ENCODE measurements at regions not wholly inside any gene's neighbourhood (a gene's known extent, or its start where the extent isn't known, plus 50 kb on each side); places are given as distances from the start of the nearest gene placed in this dataset.

DNA sequence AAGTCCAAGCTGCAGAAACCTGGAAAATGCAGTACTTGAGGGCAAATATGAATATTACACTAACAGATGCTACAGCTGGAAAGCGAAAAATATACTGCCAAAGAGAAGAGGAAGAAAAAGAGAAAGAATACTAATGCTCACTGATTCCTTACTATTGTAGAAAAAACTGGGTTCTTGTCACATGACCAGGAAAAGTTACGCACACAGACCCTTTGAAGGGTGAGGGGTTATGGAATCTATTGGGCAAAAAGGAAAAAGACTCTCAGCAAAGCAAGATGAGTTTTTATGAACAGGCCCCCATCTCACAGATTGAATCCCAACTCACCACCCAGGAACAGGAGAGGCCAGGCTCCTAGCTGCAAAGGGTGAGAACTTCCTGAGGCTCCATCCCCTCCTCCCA lies 228.1 kb upstream of the KLF14 start:
- no peaks in the 10 kb centered on the region for H3K36me3 ChIP-seq (ENCODE audit: control insufficient read depth in 1 of 2, insufficient read depth in 2 of 2, low read length in 2 of 2)
- no peak overlapping the region for H3K4me2 ChIP-seq (ENCODE audit: low read length)
- no peak overlapping the region for H2AFZ ChIP-seq (ENCODE audit: insufficient read depth, low read length, poor library complexity)
- H3K27ac ChIP-seq (ENCODE audit: low read depth, low read length), result no peak overlapping the region
- H3K79me2 ChIP-seq (ENCODE audit: control insufficient read depth, insufficient read depth, low read length, poor library complexity), result no peaks in the 10 kb centered on the region
- H3K79me1 ChIP-seq (ENCODE audit: low read length), result no peaks in the 10 kb centered on the region
- no peak overlapping the region for H3K18ac ChIP-seq (ENCODE audit: low read length)
- H2BK5ac ChIP-seq (ENCODE audit: low read depth, low read length, poor library complexity), result no peak overlapping the region
- no peak overlapping the region for H2AK5ac ChIP-seq (ENCODE audit: low read length)
- no peaks in the 10 kb centered on the region for H3K4me1 ChIP-seq (ENCODE audit: control insufficient read depth in 1 of 2, insufficient read depth in 2 of 2, low read length in 2 of 2)
- H3K9ac ChIP-seq (ENCODE audit: low read length), result no peak overlapping the region
- H3K27me3 ChIP-seq (ENCODE audit: insufficient read depth, low read length), result no peaks in the 10 kb centered on the region
- H4K12ac ChIP-seq (ENCODE audit: low read depth, low read length), result no peak overlapping the region
- H2BK12ac ChIP-seq (ENCODE audit: low read length), result no peak overlapping the region
- H4K8ac ChIP-seq (ENCODE audit: low read depth, low read length), result no peak overlapping the region
- H3K4ac ChIP-seq (ENCODE audit: low read depth, low read length), result no peak overlapping the region
- no CpG with 5 or more reads among the region's 2 CpGs for WGBS (ENCODE audit: extremely low coverage, insufficient coverage, insufficient read length)
- H4K91ac ChIP-seq (ENCODE audit: low read depth, low read length), result no peak overlapping the region
- H3K9me3 ChIP-seq (ENCODE audit: insufficient read depth, low read depth, low read length), result no peaks in the 10 kb centered on the region
- no peak overlapping the region for H2BK120ac ChIP-seq (ENCODE audit: insufficient read depth, low read length, poor library complexity)
- no peak for DNase-seq
- no peak overlapping the region for H3K23ac ChIP-seq (ENCODE audit: low read length)
- no peak overlapping the region for H3K14ac ChIP-seq (ENCODE audit: low read length)
- H3K4me3 ChIP-seq (ENCODE audit: low read depth, low read length), result no peak overlapping the region

DNA sequence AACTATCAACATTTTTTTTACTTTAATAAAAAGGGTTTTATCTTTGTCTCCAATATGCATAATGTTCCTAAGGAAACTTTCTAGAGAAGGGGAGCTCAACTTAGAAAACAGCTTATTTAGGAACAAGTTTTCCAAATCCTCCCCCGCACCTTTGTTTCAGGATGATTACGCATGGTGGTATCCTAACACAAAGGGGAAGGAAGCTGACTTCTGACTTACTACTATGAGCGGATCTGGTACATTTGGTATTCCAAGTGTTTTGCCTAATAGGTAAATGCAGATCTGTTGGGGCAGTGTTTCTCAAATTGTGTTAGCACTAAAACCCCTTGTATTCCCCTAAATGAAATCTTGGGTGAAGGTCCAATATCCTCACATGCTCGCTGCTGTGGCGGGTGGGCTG lies 229.3 kb upstream of the KLF14 start:
- no peak for DNase-seq
- no peak overlapping the region for H2AK5ac ChIP-seq (ENCODE audit: low read length)
- WGBS (ENCODE audit: extremely low coverage, insufficient coverage, insufficient read length), result no CpG with 5 or more reads among the region's 5 CpGs

DNA sequence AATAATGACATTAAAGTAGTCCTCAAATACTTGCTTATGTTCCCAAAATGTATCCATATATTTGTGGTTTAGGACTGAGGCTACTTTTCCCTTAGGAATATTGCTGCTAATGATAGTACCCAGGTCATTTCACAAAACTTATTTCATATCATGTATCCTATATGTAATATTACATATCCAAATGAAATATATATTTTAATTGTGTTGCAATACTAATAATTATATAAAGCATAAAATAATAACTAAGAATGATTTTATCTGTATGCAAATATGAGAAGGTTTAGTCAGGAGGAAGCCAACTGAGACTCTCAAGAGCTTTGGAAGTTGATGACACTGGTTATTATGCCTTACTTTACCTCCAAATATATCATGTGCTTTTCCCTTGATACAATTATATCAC lies 231.5 kb upstream of the KLF14 start:
- no peak overlapping the region for H3K27ac ChIP-seq (ENCODE audit: low read depth, low read length)
- H3K4me1 ChIP-seq (ENCODE audit: control insufficient read depth in 1 of 2, insufficient read depth in 2 of 2, low read length in 2 of 2), result no peaks in the 10 kb centered on the region
- no peak overlapping the region for H3K4me2 ChIP-seq (ENCODE audit: low read length)
- no peak overlapping the region for H3K14ac ChIP-seq (ENCODE audit: low read length)
- H2BK12ac ChIP-seq (ENCODE audit: low read length), result no peak overlapping the region
- H3K79me2 ChIP-seq (ENCODE audit: control insufficient read depth, insufficient read depth, low read length, poor library complexity), result no peaks in the 10 kb centered on the region
- DNase-seq, result no peak
- no peak overlapping the region for H2BK5ac ChIP-seq (ENCODE audit: low read depth, low read length, poor library complexity)
- no peaks in the 10 kb centered on the region for H3K9me3 ChIP-seq (ENCODE audit: insufficient read depth, low read depth, low read length)
- no peak overlapping the region for H3K4ac ChIP-seq (ENCODE audit: low read depth, low read length)
- no peaks in the 10 kb centered on the region for H3K27me3 ChIP-seq (ENCODE audit: insufficient read depth, low read length)
- no peak overlapping the region for H4K8ac ChIP-seq (ENCODE audit: low read depth, low read length)
- no peak overlapping the region for H2BK120ac ChIP-seq (ENCODE audit: insufficient read depth, low read length, poor library complexity)
- no peak overlapping the region for H4K12ac ChIP-seq (ENCODE audit: low read depth, low read length)
- H3K4me3 ChIP-seq (ENCODE audit: low read depth, low read length), result no peak overlapping the region
- H3K36me3 ChIP-seq (ENCODE audit: control insufficient read depth in 1 of 2, insufficient read depth in 2 of 2, low read length in 2 of 2), result no peaks in the 10 kb centered on the region
- H3K9ac ChIP-seq (ENCODE audit: low read length), result no peak overlapping the region
- H3K79me1 ChIP-seq (ENCODE audit: low read length), result no peaks in the 10 kb centered on the region
- H2AK5ac ChIP-seq (ENCODE audit: low read length), result no peak overlapping the region
- H3K18ac ChIP-seq (ENCODE audit: low read length), result no peak overlapping the region
- no peak overlapping the region for H3K23ac ChIP-seq (ENCODE audit: low read length)
- H2AFZ ChIP-seq (ENCODE audit: insufficient read depth, low read length, poor library complexity), result no peak overlapping the region
- no peak overlapping the region for H4K91ac ChIP-seq (ENCODE audit: low read depth, low read length)

More for the DNA sequence above, 229.3 kb upstream of the KLF14 start:
- H3K27me3 ChIP-seq (ENCODE audit: insufficient read depth, low read length), result no peaks in the 10 kb centered on the region
- no peak overlapping the region for H4K12ac ChIP-seq (ENCODE audit: low read depth, low read length)
- H4K8ac ChIP-seq (ENCODE audit: low read depth, low read length), result no peak overlapping the region
- H3K9ac ChIP-seq (ENCODE audit: low read length), result no peak overlapping the region
- no peak overlapping the region for H2BK12ac ChIP-seq (ENCODE audit: low read length)
- H3K36me3 ChIP-seq (ENCODE audit: control insufficient read depth in 1 of 2, insufficient read depth in 2 of 2, low read length in 2 of 2), result no peaks in the 10 kb centered on the region
- H3K79me1 ChIP-seq (ENCODE audit: low read length), result no peaks in the 10 kb centered on the region
- H3K18ac ChIP-seq (ENCODE audit: low read length), result no peak overlapping the region
- H3K4me1 ChIP-seq (ENCODE audit: control insufficient read depth in 1 of 2, insufficient read depth in 2 of 2, low read length in 2 of 2), result no peaks in the 10 kb centered on the region
- H3K23ac ChIP-seq (ENCODE audit: low read length), result no peak overlapping the region
- H3K4ac ChIP-seq (ENCODE audit: low read depth, low read length), result no peak overlapping the region
- no peak overlapping the region for H2BK5ac ChIP-seq (ENCODE audit: low read depth, low read length, poor library complexity)
- no peak overlapping the region for H3K27ac ChIP-seq (ENCODE audit: low read depth, low read length)
- H3K4me3 ChIP-seq (ENCODE audit: low read depth, low read length), result no peak overlapping the region
- no peak overlapping the region for H3K14ac ChIP-seq (ENCODE audit: low read length)
- no peaks in the 10 kb centered on the region for H3K9me3 ChIP-seq (ENCODE audit: insufficient read depth, low read depth, low read length)
- H4K91ac ChIP-seq (ENCODE audit: low read depth, low read length), result no peak overlapping the region
- H3K4me2 ChIP-seq (ENCODE audit: low read length), result no peak overlapping the region
- H2AFZ ChIP-seq (ENCODE audit: insufficient read depth, low read length, poor library complexity), result no peak overlapping the region
- no peaks in the 10 kb centered on the region for H3K79me2 ChIP-seq (ENCODE audit: control insufficient read depth, insufficient read depth, low read length, poor library complexity)
- no peak overlapping the region for H2BK120ac ChIP-seq (ENCODE audit: insufficient read depth, low read length, poor library complexity)

- no CpG with 5 or more reads among the region's 5 CpGs for WGBS (ENCODE audit: extremely low coverage, insufficient coverage, insufficient read length)
Measured at GRCh38 chr7:130966246-130967009, 232.4 kb upstream of the KLF14 start.

More at GRCh38 chr7:130966246-130967009, 232.4 kb upstream of the KLF14 start:
- Histone ChIP-seq H3K4me1 (ENCODE audit: control insufficient read depth in 1 of 2, insufficient read depth in 2 of 2, low read length in 2 of 2) (no peaks in the 10 kb centered on the region), H3K36me3 (ENCODE audit: control insufficient read depth in 1 of 2, insufficient read depth in 2 of 2, low read length in 2 of 2) (no peaks in the 10 kb centered on the region), H3K9me3 (ENCODE audit: insufficient read depth, low read depth, low read length) (no peaks in the 10 kb centered on the region), H3K18ac (ENCODE audit: low read length) (no peak overlapping the region), H3K9ac (ENCODE audit: low read length) (no peak overlapping the region), H3K27ac (ENCODE audit: low read depth, low read length) (no peak overlapping the region), H3K4ac (ENCODE audit: low read depth, low read length) (no peak overlapping the region), H3K4me2 (ENCODE audit: low read length) (no peak overlapping the region), H3K79me2 (ENCODE audit: control insufficient read depth, insufficient read depth, low read length, poor library complexity) (no peaks in the 10 kb centered on the region), H4K12ac (ENCODE audit: low read depth, low read length) (no peak overlapping the region), H2BK5ac (ENCODE audit: low read depth, low read length, poor library complexity) (no peak overlapping the region), H3K14ac (ENCODE audit: low read length) (no peak overlapping the region), H2AFZ (ENCODE audit: insufficient read depth, low read length, poor library complexity) (no peak overlapping the region), H2AK5ac (ENCODE audit: low read length) (no peak overlapping the region), H2BK12ac (ENCODE audit: low read length) (no peak overlapping the region), H2BK120ac (ENCODE audit: insufficient read depth, low read length, poor library complexity) (no peak overlapping the region), H4K91ac (ENCODE audit: low read depth, low read length) (no peak overlapping the region), H3K79me1 (ENCODE audit: low read length) (no peaks in the 10 kb centered on the region), H3K4me3 (ENCODE audit: low read depth, low read length) (no peak overlapping the region), H4K8ac (ENCODE audit: low read depth, low read length) (no peak overlapping the region), H3K27me3 (ENCODE audit: insufficient read depth, low read length) (no peaks in the 10 kb centered on the region), H3K23ac (ENCODE audit: low read length) (no peak overlapping the region)
- DNase-seq, result no peak

Data from trophoblast cell (in vitro differentiated cells and primary cell).